ENCODE measurements at regions not wholly inside any gene's neighbourhood (a gene's known extent, or its start where the extent isn't known, plus 50 kb on each side); places are given as distances from the start of the nearest gene placed in this dataset.
"Not testable (repeated sequence)": the region's sequence is repeated elsewhere in the genome, so short reads cannot be mapped to it uniquely, and the experiment has no call there.

DNA sequence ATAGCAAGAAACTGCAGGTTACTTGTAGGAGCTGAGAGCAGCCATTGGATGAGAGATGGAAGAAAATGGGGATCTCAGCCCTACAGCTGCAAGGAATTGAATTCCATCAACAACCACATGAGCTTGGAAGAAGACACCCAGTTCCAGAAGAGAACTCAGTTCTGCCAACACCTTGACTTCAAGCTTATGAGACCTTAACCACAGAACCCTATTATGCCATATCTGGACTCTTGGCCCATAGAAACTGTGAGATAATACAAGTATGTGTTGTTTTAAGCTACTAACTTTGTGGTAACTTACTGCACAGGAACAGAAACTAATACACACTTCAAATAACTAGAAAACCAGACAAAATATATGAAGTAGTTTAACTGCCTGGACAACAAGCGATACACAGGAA is 212.4 kb upstream of the CACNA2D1 start:
- Histone ChIP-seq H3K79me2 (ENCODE audit: insufficient read depth, low read length) (no peaks in the 10 kb centered on the region), H3K9me3 (ENCODE audit: insufficient read depth, low read length) (no peaks in the 10 kb centered on the region), H3K9ac (ENCODE audit: low read length) (no peak overlapping the region), H2AFZ (ENCODE audit: low read depth, low read length, severe bottlenecking) (no peak overlapping the region), H4K20me1 (ENCODE audit: low read depth, low read length) (no peaks in the 10 kb centered on the region), H3K4me2 (ENCODE audit: low read depth, low read length, poor library complexity, severe bottlenecking) (no peak overlapping the region), H3K4me3 (ENCODE audit: insufficient read depth, low read length, poor library complexity, severe bottlenecking) (no peak overlapping the region), H3F3A (ENCODE audit: insufficient read depth) (no peaks in the 10 kb centered on the region), H3K9me2 (replicated peaks; ENCODE audit: insufficient read depth, low read length) (no peaks in the 10 kb centered on the region), H3K27ac (ENCODE audit: low read depth, low read length) (no peak overlapping the region), H3K27me3 (ENCODE audit: low read length) (no peaks in the 10 kb centered on the region), H3K36me3 (ENCODE audit: low read length) (no peaks in the 10 kb centered on the region)
- TF ChIP-seq, protein P1, sequence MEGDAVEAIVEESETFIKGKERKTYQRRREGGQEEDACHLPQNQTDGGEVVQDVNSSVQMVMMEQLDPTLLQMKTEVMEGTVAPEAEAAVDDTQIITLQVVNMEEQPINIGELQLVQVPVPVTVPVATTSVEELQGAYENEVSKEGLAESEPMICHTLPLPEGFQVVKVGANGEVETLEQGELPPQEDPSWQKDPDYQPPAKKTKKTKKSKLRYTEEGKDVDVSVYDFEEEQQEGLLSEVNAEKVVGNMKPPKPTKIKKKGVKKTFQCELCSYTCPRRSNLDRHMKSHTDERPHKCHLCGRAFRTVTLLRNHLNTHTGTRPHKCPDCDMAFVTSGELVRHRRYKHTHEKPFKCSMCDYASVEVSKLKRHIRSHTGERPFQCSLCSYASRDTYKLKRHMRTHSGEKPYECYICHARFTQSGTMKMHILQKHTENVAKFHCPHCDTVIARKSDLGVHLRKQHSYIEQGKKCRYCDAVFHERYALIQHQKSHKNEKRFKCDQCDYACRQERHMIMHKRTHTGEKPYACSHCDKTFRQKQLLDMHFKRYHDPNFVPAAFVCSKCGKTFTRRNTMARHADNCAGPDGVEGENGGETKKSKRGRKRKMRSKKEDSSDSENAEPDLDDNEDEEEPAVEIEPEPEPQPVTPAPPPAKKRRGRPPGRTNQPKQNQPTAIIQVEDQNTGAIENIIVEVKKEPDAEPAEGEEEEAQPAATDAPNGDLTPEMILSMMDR (IDR thresholded peaks at IDR 0.05; ENCODE audit: insufficient read depth, low read length, poor library complexity, severe bottlenecking) = no peak
- no peak for TF ChIP-seq EZH2phosphoT487 (conservative IDR thresholded peaks at IDR 0.05; ENCODE audit: low read length)

DNA sequence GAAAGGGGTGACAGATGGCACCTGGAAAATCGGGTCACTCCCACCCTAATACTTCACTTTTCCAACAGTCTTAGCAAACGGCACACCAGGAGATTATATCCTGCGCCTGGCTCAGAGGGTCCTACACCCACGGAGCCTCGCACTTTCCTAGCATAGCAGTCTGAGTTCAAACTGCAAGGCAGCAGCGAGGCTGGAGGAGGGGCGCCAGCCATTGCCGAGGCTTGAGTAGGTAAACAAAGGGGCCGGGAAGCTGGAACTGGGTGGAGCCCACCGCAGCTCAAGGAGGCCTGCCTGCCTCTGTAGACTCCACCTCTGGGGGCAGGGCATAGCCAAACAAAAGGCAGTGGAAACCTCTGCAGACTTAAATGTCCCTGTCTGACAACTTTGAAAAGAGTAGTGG is 206.5 kb upstream of the CACNA2D1 start:
- H3K79me2 ChIP-seq (ENCODE audit: insufficient read depth, low read length); H2AFZ ChIP-seq (ENCODE audit: low read depth, low read length, severe bottlenecking); H3K9me2 ChIP-seq (replicated peaks; ENCODE audit: insufficient read depth, low read length); H3F3A ChIP-seq (ENCODE audit: insufficient read depth); H3K4me3 ChIP-seq (ENCODE audit: insufficient read depth, low read length, poor library complexity, severe bottlenecking); H4K20me1 ChIP-seq (ENCODE audit: low read depth, low read length); H3K9me3 ChIP-seq (ENCODE audit: insufficient read depth, low read length); H3K9ac ChIP-seq (ENCODE audit: low read length); H3K4me2 ChIP-seq (ENCODE audit: low read depth, low read length, poor library complexity, severe bottlenecking); H3K27me3 ChIP-seq (ENCODE audit: low read length); H3K36me3 ChIP-seq (ENCODE audit: low read length); H3K27ac ChIP-seq (ENCODE audit: low read depth, low read length): not testable (repeated sequence)

DNA sequence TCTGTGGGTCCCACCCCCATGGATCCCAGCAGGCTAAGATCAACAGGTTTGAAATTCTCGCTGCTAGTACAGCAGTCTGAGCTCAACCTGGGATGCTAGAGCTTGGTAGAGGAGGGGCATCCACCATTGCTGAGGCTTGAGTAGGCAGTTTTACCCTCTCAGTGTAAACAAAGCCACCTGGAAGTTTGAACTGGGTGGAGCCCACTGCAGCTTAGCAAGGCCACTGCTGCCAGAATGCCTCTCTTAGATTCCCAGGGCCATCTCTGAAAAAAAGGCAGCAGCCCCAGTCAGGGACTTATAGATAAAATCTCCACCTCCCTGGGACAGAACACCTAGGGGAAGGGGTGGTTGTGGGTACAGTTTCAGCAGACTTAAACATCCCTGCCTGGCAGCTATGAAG is 190.0 kb upstream of the CACNA2D1 start:
- no peak overlapping the region for H2AFZ ChIP-seq (ENCODE audit: low read depth, low read length, severe bottlenecking)
- no peaks in the 10 kb centered on the region for H3F3A ChIP-seq (ENCODE audit: insufficient read depth)
- H3K27ac ChIP-seq (ENCODE audit: low read depth, low read length) = no peak overlapping the region
- H3K9ac ChIP-seq (ENCODE audit: low read length) = no peak overlapping the region
- no peaks in the 10 kb centered on the region for H3K79me2 ChIP-seq (ENCODE audit: insufficient read depth, low read length)
- TF ChIP-seq EZH2phosphoT487 (conservative IDR thresholded peaks at IDR 0.05; ENCODE audit: low read length) = no peak
- TF ChIP-seq, protein P1 (IDR thresholded peaks at IDR 0.05; ENCODE audit: insufficient read depth, low read length, poor library complexity, severe bottlenecking) = no peak
- no peak overlapping the region for H3K4me2 ChIP-seq (ENCODE audit: low read depth, low read length, poor library complexity, severe bottlenecking)
- no peaks in the 10 kb centered on the region for H3K27me3 ChIP-seq (ENCODE audit: low read length)
- H3K36me3 ChIP-seq (ENCODE audit: low read length) = no peaks in the 10 kb centered on the region
- no peak overlapping the region for H3K4me3 ChIP-seq (ENCODE audit: insufficient read depth, low read length, poor library complexity, severe bottlenecking)
- no peaks in the 10 kb centered on the region for H3K9me3 ChIP-seq (ENCODE audit: insufficient read depth, low read length)
- H4K20me1 ChIP-seq (ENCODE audit: low read depth, low read length) = no peaks in the 10 kb centered on the region
- H3K9me2 ChIP-seq (replicated peaks; ENCODE audit: insufficient read depth, low read length) = no peaks in the 10 kb centered on the region

DNA sequence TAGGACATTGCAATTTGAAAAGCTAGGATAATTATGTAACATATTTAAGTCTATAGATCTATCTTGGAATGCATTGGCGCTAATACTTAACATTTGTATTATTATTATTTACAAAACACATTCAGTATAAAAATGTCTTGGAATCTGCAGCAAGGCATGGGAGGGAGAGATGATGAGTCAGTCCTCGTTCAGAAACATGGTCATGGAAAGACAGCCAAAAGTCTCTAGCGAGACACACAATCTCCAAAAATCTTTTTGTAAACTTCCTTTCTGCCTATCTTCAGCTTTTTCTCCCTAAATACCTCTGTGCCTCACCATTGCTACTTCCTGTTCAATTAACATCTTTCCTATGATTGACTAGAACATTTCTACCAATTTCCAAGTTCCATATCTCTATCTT is 188.4 kb upstream of the CACNA2D1 start:
- H3K9me3 ChIP-seq (ENCODE audit: insufficient read depth, low read length) = no peaks in the 10 kb centered on the region
- H3K4me2 ChIP-seq (ENCODE audit: low read depth, low read length, poor library complexity, severe bottlenecking) = no peak overlapping the region
- H4K20me1 ChIP-seq (ENCODE audit: low read depth, low read length) = no peaks in the 10 kb centered on the region
- H3F3A ChIP-seq (ENCODE audit: insufficient read depth) = no peaks in the 10 kb centered on the region
- no peaks in the 10 kb centered on the region for H3K9me2 ChIP-seq (replicated peaks; ENCODE audit: insufficient read depth, low read length)
- H3K9ac ChIP-seq (ENCODE audit: low read length) = no peak overlapping the region
- no peaks in the 10 kb centered on the region for H3K79me2 ChIP-seq (ENCODE audit: insufficient read depth, low read length)
- no peak overlapping the region for H3K4me3 ChIP-seq (ENCODE audit: insufficient read depth, low read length, poor library complexity, severe bottlenecking)
- H3K36me3 ChIP-seq (ENCODE audit: low read length) = no peaks in the 10 kb centered on the region
- no peak overlapping the region for H2AFZ ChIP-seq (ENCODE audit: low read depth, low read length, severe bottlenecking)
- no peaks in the 10 kb centered on the region for H3K27me3 ChIP-seq (ENCODE audit: low read length)
- TF ChIP-seq, protein P1 (IDR thresholded peaks at IDR 0.05; ENCODE audit: insufficient read depth, low read length, poor library complexity, severe bottlenecking) = no peak
- no peak for TF ChIP-seq EZH2phosphoT487 (conservative IDR thresholded peaks at IDR 0.05; ENCODE audit: low read length)
- no peak overlapping the region for H3K27ac ChIP-seq (ENCODE audit: low read depth, low read length)
